ENCODE measurements at regions not wholly inside any gene's neighbourhood (a gene's known extent, or its start where the extent isn't known, plus 50 kb on each side); places are given as distances from the start of the nearest gene placed in this dataset.

DNA sequence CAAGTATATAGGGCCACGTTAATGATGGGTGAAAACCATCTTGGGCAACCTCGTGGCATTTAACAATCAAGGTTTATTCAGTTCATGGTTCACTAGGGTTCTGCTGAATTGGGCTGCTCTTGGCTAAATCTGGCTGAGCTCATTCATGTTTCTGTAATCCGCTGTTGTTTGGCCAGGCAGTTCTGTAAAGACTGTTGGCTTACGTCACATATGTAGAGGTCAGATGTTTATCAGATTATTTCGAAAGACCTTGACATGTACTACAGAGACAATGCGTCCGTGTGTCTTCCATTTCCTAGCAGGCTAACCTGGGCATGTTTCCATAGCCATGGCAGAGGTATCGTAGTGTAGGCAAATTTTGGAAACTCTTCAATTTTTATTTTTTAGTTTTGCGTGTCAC lies 190.0 kb upstream of the ZWINT start:
- no peak overlapping the region for H3K4me3 ChIP-seq (ENCODE audit: low read length in 2 of 2)
- Mint-ChIP-seq H3K27me3 (no peaks in the 10 kb centered on the region), H3K4me1 (no peaks in the 10 kb centered on the region), H3K36me3 (no peaks in the 10 kb centered on the region), H3K9me3 (peaks cover 3 to 17% (median 12%) of the 10 kb centered on the region in 8 donors), H3K27ac (no peak overlapping the region), H3K4me3 (no peak overlapping the region)
- no peaks in the 10 kb centered on the region for H3K4me1 ChIP-seq (ENCODE audit: insufficient read depth, low read length)
- no peaks in the 10 kb centered on the region for H3K36me3 ChIP-seq (ENCODE audit: insufficient read depth, low read length)
- CTCF ChIA-PET (ENCODE audit: partially characterized antibody), result no interaction called here
- no peaks in the 10 kb centered on the region for H3K9me3 ChIP-seq (ENCODE audit: control insufficient read depth in 1 of 2, low read length in 2 of 2)
- POLR2A ChIA-PET (ENCODE audit: partially characterized antibody), result no interaction called here
- intact Hi-C loops (cut with micrococcal nuclease), result no loop called here
- no peak overlapping the region for H3K27ac ChIP-seq (ENCODE audit: low read depth, low read length)
- no peak for DNase-seq
- no peaks in the 10 kb centered on the region for H3K27me3 ChIP-seq (ENCODE audit: insufficient read depth, low read length)

DNA sequence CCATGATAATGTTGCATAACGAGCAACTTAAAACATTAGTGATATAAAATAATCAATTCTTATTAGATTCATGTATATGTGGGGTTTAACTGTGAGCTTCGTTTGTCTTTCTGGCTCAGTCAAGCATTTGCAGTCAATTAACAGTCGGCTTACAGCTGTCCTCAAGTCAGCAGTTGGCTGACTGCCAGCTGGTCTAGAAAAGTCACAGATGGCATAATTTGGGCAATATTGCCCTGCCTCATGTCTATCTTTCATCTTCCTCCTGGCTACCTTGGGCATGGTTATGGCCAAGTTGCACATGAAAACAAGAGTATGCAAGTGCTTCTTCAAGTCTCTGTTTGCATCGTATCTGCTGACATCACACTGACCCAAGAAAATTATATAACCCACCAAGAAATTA lies 186.1 kb upstream of the ZWINT start:
- intact Hi-C loops (cut with micrococcal nuclease), result no loop called here
- Mint-ChIP-seq H3K36me3 (no peaks in the 10 kb centered on the region), H3K9me3 (peaks cover 0 to 9% (median 2%) of the 10 kb centered on the region in 8 donors), H3K27ac (no peak overlapping the region), H3K4me1 (no peaks in the 10 kb centered on the region), H3K4me3 (no peak overlapping the region), H3K27me3 (no peaks in the 10 kb centered on the region)
- DNase-seq, result no peak
- H3K4me1 ChIP-seq (ENCODE audit: insufficient read depth, low read length), result no peaks in the 10 kb centered on the region
- no peaks in the 10 kb centered on the region for H3K27me3 ChIP-seq (ENCODE audit: insufficient read depth, low read length)
- H3K4me3 ChIP-seq (ENCODE audit: low read length in 2 of 2), result no peak overlapping the region
- ChIA-PET POLR2A (ENCODE audit: partially characterized antibody) (no interaction called here), CTCF (ENCODE audit: partially characterized antibody) (no interaction called here)
- no peaks in the 10 kb centered on the region for H3K9me3 ChIP-seq (ENCODE audit: control insufficient read depth in 1 of 2, low read length in 2 of 2)
- H3K36me3 ChIP-seq (ENCODE audit: insufficient read depth, low read length), result no peaks in the 10 kb centered on the region
- H3K27ac ChIP-seq (ENCODE audit: low read depth, low read length), result no peak overlapping the region

DNA sequence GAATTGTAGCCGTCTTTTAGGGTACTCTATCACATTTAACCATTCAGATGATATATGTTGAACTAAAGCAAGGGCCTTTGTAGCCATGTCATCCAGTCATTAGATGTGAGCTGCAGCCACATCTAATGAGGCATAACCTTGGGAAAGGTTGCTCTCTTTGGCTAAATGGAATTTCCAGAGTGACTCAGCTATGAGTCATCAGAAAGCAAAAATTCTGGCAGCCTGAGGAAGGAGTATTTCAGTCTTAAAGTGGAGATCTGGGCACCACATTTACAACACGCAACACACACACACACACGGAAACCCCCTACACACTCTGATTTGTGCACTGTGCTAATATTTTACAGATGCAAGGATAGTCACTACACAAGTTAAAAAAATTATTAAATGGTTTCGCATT lies 176.9 kb upstream of the ZWINT start:
- Mint-ChIP-seq H3K27ac (no peak overlapping the region), H3K9me3 (peaks cover 0 to 4% (median 0%) of the 10 kb centered on the region in 8 donors), H3K4me1 (no peaks in the 10 kb centered on the region), H3K4me3 (no peak overlapping the region), H3K36me3 (no peaks in the 10 kb centered on the region), H3K27me3 (no peaks in the 10 kb centered on the region)
- POLR2A ChIA-PET (ENCODE audit: partially characterized antibody), result no interaction called here
- no peaks in the 10 kb centered on the region for H3K27me3 ChIP-seq (ENCODE audit: insufficient read depth, low read length)
- no peaks in the 10 kb centered on the region for H3K9me3 ChIP-seq (ENCODE audit: control insufficient read depth in 1 of 2, low read length in 2 of 2)
- no peak for DNase-seq
- intact Hi-C loops (cut with micrococcal nuclease), result no loop called here
- H3K4me3 ChIP-seq (ENCODE audit: low read length in 2 of 2), result no peak overlapping the region
- H3K27ac ChIP-seq (ENCODE audit: low read depth, low read length), result no peak overlapping the region
- H3K4me1 ChIP-seq (ENCODE audit: insufficient read depth, low read length), result no peaks in the 10 kb centered on the region
- CTCF ChIA-PET (ENCODE audit: partially characterized antibody), result no interaction called here
- H3K36me3 ChIP-seq (ENCODE audit: insufficient read depth, low read length), result no peaks in the 10 kb centered on the region

DNA sequence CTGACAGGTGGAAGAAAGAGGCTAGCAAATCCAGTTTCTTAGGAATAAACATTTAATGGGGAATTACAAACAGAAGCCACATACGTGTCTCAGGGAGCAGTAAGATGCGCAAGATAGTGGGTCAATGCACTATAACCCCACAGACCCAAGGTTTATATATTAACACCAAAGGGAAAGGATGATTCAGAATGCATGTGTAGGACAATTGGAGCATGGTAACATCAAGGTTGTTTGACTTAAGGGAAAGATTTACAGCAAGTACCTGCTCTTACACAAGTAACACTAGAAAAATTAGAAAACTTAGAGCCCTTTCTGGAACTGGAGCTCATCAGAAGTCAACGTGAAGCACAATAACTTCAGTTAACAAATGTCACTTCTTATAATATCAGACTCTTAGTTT lies 161.1 kb upstream of the ZWINT start:
- Histone ChIP-seq H3K9me3 (ENCODE audit: control insufficient read depth in 1 of 2, low read length in 2 of 2) (no peaks in the 10 kb centered on the region), H3K4me1 (ENCODE audit: insufficient read depth, low read length) (no peaks in the 10 kb centered on the region), H3K27ac (ENCODE audit: low read depth, low read length) (no peak overlapping the region), H3K4me3 (ENCODE audit: low read length in 2 of 2) (no peak overlapping the region), H3K27me3 (ENCODE audit: insufficient read depth, low read length) (no peaks in the 10 kb centered on the region), H3K36me3 (ENCODE audit: insufficient read depth, low read length) (no peaks in the 10 kb centered on the region)
- intact Hi-C loops (cut with micrococcal nuclease), result no loop called here
- H3K36me3 Mint-ChIP-seq, result no peaks in the 10 kb centered on the region
- no peaks in the 10 kb centered on the region for H3K4me1 Mint-ChIP-seq
- H3K4me3 Mint-ChIP-seq, result no peak overlapping the region
- no peaks in the 10 kb centered on the region for H3K27me3 Mint-ChIP-seq
- no peak overlapping the region for H3K27ac Mint-ChIP-seq
- peaks cover 0 to 4% (median 2%) of the 10 kb centered on the region in 8 donors for H3K9me3 Mint-ChIP-seq
- DNase-seq, result no peak
- POLR2A ChIA-PET (ENCODE audit: partially characterized antibody), result no interaction called here
- CTCF ChIA-PET (ENCODE audit: partially characterized antibody), result no interaction called here

DNA sequence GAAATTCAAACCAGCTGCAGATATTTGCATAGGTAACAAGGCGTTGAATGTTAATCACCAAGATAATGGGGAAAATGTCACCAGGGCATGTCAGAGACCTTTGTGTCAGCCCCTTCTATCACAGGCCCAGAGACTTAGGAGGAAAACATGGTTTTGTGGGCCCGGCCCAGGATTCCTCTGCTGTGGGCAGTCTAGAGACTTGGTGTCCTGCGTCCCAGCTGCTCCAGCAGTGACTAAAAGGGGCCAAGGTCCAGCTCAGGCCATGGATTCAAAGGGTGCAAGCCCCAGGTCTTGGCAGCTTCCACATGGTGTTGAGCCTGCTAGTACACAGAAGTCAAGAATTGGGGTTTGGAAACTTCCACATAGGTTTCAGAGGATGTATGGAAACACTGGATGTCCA lies 147.5 kb upstream of the ZWINT start:
- no peaks in the 10 kb centered on the region for H3K27me3 ChIP-seq (ENCODE audit: insufficient read depth, low read length)
- H3K4me1 ChIP-seq (ENCODE audit: insufficient read depth, low read length), result no peaks in the 10 kb centered on the region
- DNase-seq, result no peak
- no peak overlapping the region for H3K27ac Mint-ChIP-seq
- H3K36me3 ChIP-seq (ENCODE audit: insufficient read depth, low read length), result no peaks in the 10 kb centered on the region
- CTCF ChIA-PET (ENCODE audit: partially characterized antibody), result no interaction called here
- POLR2A ChIA-PET (ENCODE audit: partially characterized antibody), result no interaction called here
- H3K4me3 Mint-ChIP-seq, result no peak overlapping the region
- H3K27ac ChIP-seq (ENCODE audit: low read depth, low read length), result no peak overlapping the region
- no peaks in the 10 kb centered on the region for H3K36me3 Mint-ChIP-seq
- no peak overlapping the region for H3K4me3 ChIP-seq (ENCODE audit: low read length in 2 of 2)
- no peaks in the 10 kb centered on the region for H3K27me3 Mint-ChIP-seq
- intact Hi-C loops (cut with micrococcal nuclease), result no loop called here
- no peaks in the 10 kb centered on the region for H3K4me1 Mint-ChIP-seq
- no peaks in the 10 kb centered on the region for H3K9me3 ChIP-seq (ENCODE audit: control insufficient read depth in 1 of 2, low read length in 2 of 2)
- H3K9me3 Mint-ChIP-seq, result peaks cover 0 to 10% (median 2%) of the 10 kb centered on the region in 8 donors

DNA sequence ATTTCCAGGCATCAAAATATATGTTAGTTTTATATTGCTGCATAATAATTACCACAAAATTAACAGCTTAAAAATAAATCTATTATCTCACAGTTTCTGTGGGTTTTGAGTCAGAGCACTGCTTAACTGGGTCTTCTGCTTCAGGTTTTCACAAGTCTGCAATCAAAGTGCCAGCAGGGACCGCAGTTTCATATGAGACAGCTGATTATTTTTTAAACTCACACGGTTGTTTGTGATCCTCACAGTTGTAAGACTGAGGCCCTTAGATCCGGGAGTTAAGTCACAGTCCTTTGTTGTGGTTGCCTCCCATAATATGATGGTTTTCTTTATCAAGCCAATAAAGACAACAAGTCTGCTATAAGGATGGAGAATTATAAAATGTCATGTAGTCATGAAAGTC lies 146.0 kb upstream of the ZWINT start:
- ChIA-PET CTCF (ENCODE audit: partially characterized antibody) (no interaction called here), POLR2A (ENCODE audit: partially characterized antibody) (no interaction called here)
- H3K36me3 Mint-ChIP-seq, result no peaks in the 10 kb centered on the region
- Histone ChIP-seq H3K27ac (ENCODE audit: low read depth, low read length) (no peak overlapping the region), H3K4me3 (ENCODE audit: low read length in 2 of 2) (no peak overlapping the region), H3K9me3 (ENCODE audit: control insufficient read depth in 1 of 2, low read length in 2 of 2) (no peaks in the 10 kb centered on the region), H3K36me3 (ENCODE audit: insufficient read depth, low read length) (no peaks in the 10 kb centered on the region), H3K4me1 (ENCODE audit: insufficient read depth, low read length) (no peaks in the 10 kb centered on the region), H3K27me3 (ENCODE audit: insufficient read depth, low read length) (no peaks in the 10 kb centered on the region)
- no peak for DNase-seq
- intact Hi-C loops (cut with micrococcal nuclease), result no loop called here
- H3K27ac Mint-ChIP-seq, result no peak overlapping the region
- peaks cover 0 to 10% (median 2%) of the 10 kb centered on the region in 8 donors for H3K9me3 Mint-ChIP-seq
- no peak overlapping the region for H3K4me3 Mint-ChIP-seq
- H3K4me1 Mint-ChIP-seq, result no peaks in the 10 kb centered on the region
- H3K27me3 Mint-ChIP-seq, result no peaks in the 10 kb centered on the region

DNA sequence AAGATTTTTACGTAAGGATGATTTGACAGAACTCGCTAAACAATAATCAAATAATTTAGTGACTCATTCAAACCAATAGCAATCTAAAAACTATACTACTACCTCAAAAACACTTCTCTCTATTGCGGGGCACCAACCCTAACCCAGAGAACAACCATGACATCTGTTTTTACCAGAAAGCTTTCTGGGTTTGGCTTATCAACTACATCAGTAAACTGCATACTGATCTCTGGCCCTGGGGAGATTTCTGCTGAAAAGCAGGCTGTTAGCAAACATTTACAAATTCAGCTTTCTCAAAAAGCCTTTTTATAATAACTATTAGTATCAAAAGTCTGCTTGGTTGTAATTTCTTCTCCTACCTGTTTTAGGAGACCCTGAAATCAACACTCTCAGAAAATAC lies 144.5 kb upstream of the ZWINT start:
- CTCF ChIA-PET (ENCODE audit: partially characterized antibody), result no interaction called here
- intact Hi-C loops (cut with micrococcal nuclease), result no loop called here
- H3K4me1 Mint-ChIP-seq, result no peaks in the 10 kb centered on the region

DNA sequence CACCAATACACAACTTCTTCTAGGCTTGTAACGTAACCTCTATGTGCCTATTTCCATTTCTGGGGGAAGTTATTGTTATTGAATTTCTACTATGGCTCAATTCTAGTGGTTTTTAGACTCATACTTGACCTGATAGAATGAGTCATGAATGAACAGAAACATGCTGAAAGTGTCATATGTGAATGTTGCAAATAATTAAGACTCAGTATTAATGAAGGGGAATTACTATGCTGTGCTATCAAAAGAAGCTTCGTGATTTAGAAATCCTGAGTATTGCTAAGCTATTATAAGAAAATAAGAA lies 135.1 kb upstream of the ZWINT start:
- Histone ChIP-seq H3K9me3 (ENCODE audit: control insufficient read depth in 1 of 2, low read length in 2 of 2) (no peaks in the 10 kb centered on the region), H3K27me3 (ENCODE audit: insufficient read depth, low read length) (no peaks in the 10 kb centered on the region), H3K4me1 (ENCODE audit: insufficient read depth, low read length) (no peaks in the 10 kb centered on the region), H3K4me3 (ENCODE audit: low read length in 2 of 2) (no peak overlapping the region), H3K36me3 (ENCODE audit: insufficient read depth, low read length) (no peaks in the 10 kb centered on the region), H3K27ac (ENCODE audit: low read depth, low read length) (no peak overlapping the region)
- Mint-ChIP-seq H3K36me3 (no peaks in the 10 kb centered on the region), H3K27ac (no peak overlapping the region), H3K27me3 (no peaks in the 10 kb centered on the region), H3K4me3 (no peak overlapping the region), H3K4me1 (no peaks in the 10 kb centered on the region), H3K9me3 (peaks cover 0 to 4% (median 2%) of the 10 kb centered on the region in 8 donors)
- ChIA-PET CTCF (ENCODE audit: partially characterized antibody) (no interaction called here), POLR2A (ENCODE audit: partially characterized antibody) (no interaction called here)
- intact Hi-C loops (cut with micrococcal nuclease), result no loop called here
- DNase-seq, result no peak

More for the DNA sequence above, 144.5 kb upstream of the ZWINT start:
- H3K27me3 Mint-ChIP-seq, result no peaks in the 10 kb centered on the region
- H3K27ac ChIP-seq (ENCODE audit: low read depth, low read length), result no peak overlapping the region
- H3K4me1 ChIP-seq (ENCODE audit: insufficient read depth, low read length), result no peaks in the 10 kb centered on the region
- no peaks in the 10 kb centered on the region for H3K9me3 ChIP-seq (ENCODE audit: control insufficient read depth in 1 of 2, low read length in 2 of 2)
- H3K27me3 ChIP-seq (ENCODE audit: insufficient read depth, low read length), result no peaks in the 10 kb centered on the region
- H3K4me3 Mint-ChIP-seq, result no peak overlapping the region
- no peak for DNase-seq
- no peaks in the 10 kb centered on the region for H3K36me3 Mint-ChIP-seq
- H3K36me3 ChIP-seq (ENCODE audit: insufficient read depth, low read length), result no peaks in the 10 kb centered on the region
- H3K4me3 ChIP-seq (ENCODE audit: low read length in 2 of 2), result no peak overlapping the region
- peaks cover 0 to 10% (median 2%) of the 10 kb centered on the region in 8 donors for H3K9me3 Mint-ChIP-seq
- POLR2A ChIA-PET (ENCODE audit: partially characterized antibody), result no interaction called here
- no peak overlapping the region for H3K27ac Mint-ChIP-seq

Data from CD4-positive, alpha-beta memory T cell (primary cell).